ENCODE measurements at regions not wholly inside any gene's neighbourhood (a gene's known extent, or its start where the extent isn't known, plus 50 kb on each side); places are given as distances from the start of the nearest gene placed in this dataset.

DNA sequence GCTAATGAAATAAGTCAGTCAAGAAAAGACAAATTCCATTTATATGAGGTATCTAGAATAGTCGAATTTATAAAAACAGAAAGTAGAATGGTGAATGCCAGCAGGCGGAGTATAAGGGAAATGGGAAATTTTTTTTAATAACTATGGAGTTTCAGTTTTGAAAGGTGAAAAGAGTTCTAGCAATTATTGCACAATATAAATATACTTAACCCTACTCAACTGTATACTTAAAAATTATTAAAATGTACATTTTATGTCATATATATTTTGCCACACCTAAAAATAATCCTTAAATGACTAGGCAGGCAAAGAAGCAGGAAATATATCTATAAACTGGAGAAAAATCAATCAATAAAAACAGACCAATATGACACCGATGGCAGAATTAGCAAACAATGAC is 196.5 kb upstream of the UBASH3B start:
- Histone ChIP-seq H3K4me1 (ENCODE audit: control insufficient read depth, insufficient read depth, low read length, poor library complexity, severe bottlenecking) (no peaks in the 10 kb centered on the region), H3K4me3 (ENCODE audit: insufficient read depth, low read depth, low read length, poor library complexity, severe bottlenecking) (no peak overlapping the region), H3K36me3 (ENCODE audit: control insufficient read depth, insufficient read depth, low read length) (no peaks in the 10 kb centered on the region), H3K27me3 (replicated peaks; ENCODE audit: control insufficient read depth, insufficient read depth, low read length, poor library complexity, severe bottlenecking) (no peaks in the 10 kb centered on the region), H3K27ac (ENCODE audit: insufficient read depth, low read length, poor library complexity, severe bottlenecking) (no peak overlapping the region), H3K9me3 (ENCODE audit: control insufficient read depth, low read length) (no peaks in the 10 kb centered on the region)
- no peak for DNase-seq

DNA sequence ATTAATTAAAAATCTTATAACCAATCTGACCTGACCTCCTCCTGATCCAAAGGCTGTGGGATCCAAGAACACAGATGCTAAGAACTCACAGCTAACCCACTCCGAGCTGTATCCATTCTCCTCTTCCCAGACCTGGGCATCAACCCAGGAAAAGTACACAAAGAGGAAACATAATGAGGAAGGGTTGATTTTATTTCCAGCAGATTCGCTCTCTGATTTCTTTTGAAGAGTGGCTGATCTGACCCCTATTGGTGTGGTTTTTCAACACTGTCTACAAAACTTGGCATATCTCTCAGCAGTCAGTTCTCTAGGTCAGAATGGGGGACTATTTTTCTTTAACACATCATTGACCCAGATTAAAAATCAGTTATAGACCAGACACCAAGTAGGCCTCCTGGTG is 201.9 kb upstream of the UBASH3B start:
- no peaks in the 10 kb centered on the region for H3K36me3 ChIP-seq (ENCODE audit: control insufficient read depth, insufficient read depth, low read length)
- no peak for DNase-seq
- no peaks in the 10 kb centered on the region for H3K9me3 ChIP-seq (ENCODE audit: control insufficient read depth, low read length)
- no peaks in the 10 kb centered on the region for H3K4me1 ChIP-seq (ENCODE audit: control insufficient read depth, insufficient read depth, low read length, poor library complexity, severe bottlenecking)
- H3K27me3 ChIP-seq (replicated peaks; ENCODE audit: control insufficient read depth, insufficient read depth, low read length, poor library complexity, severe bottlenecking) = no peaks in the 10 kb centered on the region
- H3K4me3 ChIP-seq (ENCODE audit: insufficient read depth, low read depth, low read length, poor library complexity, severe bottlenecking) = no peak overlapping the region
- H3K27ac ChIP-seq (ENCODE audit: insufficient read depth, low read length, poor library complexity, severe bottlenecking) = no peak overlapping the region

DNA sequence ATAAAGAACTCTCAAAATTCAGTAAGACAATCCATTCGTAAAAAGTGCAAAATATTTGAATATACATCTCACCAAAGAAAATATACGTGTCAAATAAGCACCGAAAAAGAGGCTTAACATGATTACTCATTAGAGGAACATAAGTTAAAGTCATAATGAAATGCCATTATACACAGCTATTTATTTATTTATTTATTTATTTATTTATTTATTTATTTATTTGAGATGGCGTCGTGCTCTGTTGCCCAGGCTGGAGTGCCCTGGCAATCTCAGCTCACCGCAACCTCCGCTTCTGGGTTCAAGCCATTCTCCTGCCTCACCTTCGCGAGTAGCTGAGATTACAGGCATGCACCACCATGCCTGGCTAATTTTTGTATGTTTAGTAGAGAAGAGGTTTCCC is 203.6 kb upstream of the UBASH3B start:
- no peak overlapping the region for H3K27ac ChIP-seq (ENCODE audit: insufficient read depth, low read length, poor library complexity, severe bottlenecking)
- no peak overlapping the region for H3K4me3 ChIP-seq (ENCODE audit: insufficient read depth, low read depth, low read length, poor library complexity, severe bottlenecking)
- H3K36me3 ChIP-seq (ENCODE audit: control insufficient read depth, insufficient read depth, low read length) = no peaks in the 10 kb centered on the region
- DNase-seq = no peak
- H3K27me3 ChIP-seq (replicated peaks; ENCODE audit: control insufficient read depth, insufficient read depth, low read length, poor library complexity, severe bottlenecking) = no peaks in the 10 kb centered on the region
- H3K9me3 ChIP-seq (ENCODE audit: control insufficient read depth, low read length) = no peaks in the 10 kb centered on the region
- H3K4me1 ChIP-seq (ENCODE audit: control insufficient read depth, insufficient read depth, low read length, poor library complexity, severe bottlenecking) = no peaks in the 10 kb centered on the region

DNA sequence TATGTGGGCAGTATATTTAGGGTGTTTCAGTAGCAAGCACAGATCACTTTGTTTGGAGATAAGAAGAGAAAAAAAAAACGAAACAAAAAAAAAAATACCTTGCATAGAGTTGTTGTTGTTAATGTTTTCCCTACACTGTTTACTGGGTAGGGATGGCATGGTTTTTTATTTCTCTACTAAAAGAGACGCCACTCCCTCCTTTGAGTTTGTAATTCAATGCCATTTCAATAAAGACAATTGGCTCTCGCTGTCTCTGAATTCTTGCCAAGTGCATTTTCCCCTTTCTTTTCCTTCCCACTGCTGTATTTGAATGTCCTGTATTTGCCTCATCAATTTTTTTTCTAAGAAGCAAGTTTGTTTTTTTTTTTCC is 213.9 kb upstream of the UBASH3B start:
- Histone ChIP-seq H3K36me3 (ENCODE audit: control insufficient read depth, insufficient read depth, low read length) (no peaks in the 10 kb centered on the region), H3K27ac (ENCODE audit: insufficient read depth, low read length, poor library complexity, severe bottlenecking) (no peak overlapping the region), H3K4me1 (ENCODE audit: control insufficient read depth, insufficient read depth, low read length, poor library complexity, severe bottlenecking) (no peaks in the 10 kb centered on the region), H3K4me3 (ENCODE audit: insufficient read depth, low read depth, low read length, poor library complexity, severe bottlenecking) (no peak overlapping the region), H3K27me3 (replicated peaks; ENCODE audit: control insufficient read depth, insufficient read depth, low read length, poor library complexity, severe bottlenecking) (peaks cover 10% of the 10 kb centered on the region), H3K9me3 (ENCODE audit: control insufficient read depth, low read length) (no peaks in the 10 kb centered on the region)
- no peak for DNase-seq

DNA sequence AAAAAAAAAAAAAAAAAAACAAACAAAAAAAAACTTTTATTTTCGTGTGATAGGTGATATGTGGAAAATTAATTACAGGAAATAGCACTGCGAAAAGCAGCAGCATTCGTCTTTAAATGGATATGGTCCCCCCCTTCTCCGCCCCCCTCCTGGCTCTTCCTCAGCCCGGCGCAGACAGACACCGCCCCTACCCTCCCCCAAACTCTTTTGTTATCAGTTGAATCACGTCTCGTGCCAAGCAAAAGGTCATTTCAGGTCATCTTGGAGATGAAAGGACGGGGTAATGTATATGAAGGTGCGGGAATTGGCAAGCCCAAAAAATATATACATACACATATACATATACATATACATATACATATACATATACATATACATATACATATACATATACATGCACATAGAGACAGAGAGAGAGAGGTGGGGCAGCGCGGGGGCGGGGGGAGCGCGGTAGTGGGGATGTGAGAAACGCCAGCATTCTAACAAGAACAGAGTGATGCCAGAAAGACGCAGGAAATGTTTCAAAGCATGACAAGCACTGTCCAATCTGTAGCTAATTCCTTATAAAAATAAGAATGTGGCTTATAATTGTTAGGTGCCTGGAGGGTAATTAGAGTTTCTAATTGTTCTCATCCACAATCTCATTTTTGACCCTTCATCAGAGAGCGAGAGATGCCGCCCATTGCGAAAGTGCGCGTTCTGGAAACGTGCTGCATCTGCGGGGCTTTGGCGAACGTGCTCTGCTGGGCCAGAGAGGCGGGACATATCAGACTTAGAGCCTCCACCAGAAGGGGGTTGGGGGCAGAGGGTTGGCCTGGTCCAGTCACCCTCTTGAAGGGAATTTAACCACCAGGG is 214.5 kb upstream of the UBASH3B start:
- Histone ChIP-seq H3K4me3 (ENCODE audit: insufficient read depth, low read depth, low read length, poor library complexity, severe bottlenecking) (no peak overlapping the region), H3K9me3 (ENCODE audit: control insufficient read depth, low read length) (no peaks in the 10 kb centered on the region), H3K27me3 (replicated peaks; ENCODE audit: control insufficient read depth, insufficient read depth, low read length, poor library complexity, severe bottlenecking) (peaks cover 10% of the 10 kb centered on the region), H3K27ac (ENCODE audit: insufficient read depth, low read length, poor library complexity, severe bottlenecking) (no peak overlapping the region), H3K4me1 (ENCODE audit: control insufficient read depth, insufficient read depth, low read length, poor library complexity, severe bottlenecking) (no peaks in the 10 kb centered on the region), H3K36me3 (ENCODE audit: control insufficient read depth, insufficient read depth, low read length) (no peaks in the 10 kb centered on the region)
- no peak for DNase-seq

DNA sequence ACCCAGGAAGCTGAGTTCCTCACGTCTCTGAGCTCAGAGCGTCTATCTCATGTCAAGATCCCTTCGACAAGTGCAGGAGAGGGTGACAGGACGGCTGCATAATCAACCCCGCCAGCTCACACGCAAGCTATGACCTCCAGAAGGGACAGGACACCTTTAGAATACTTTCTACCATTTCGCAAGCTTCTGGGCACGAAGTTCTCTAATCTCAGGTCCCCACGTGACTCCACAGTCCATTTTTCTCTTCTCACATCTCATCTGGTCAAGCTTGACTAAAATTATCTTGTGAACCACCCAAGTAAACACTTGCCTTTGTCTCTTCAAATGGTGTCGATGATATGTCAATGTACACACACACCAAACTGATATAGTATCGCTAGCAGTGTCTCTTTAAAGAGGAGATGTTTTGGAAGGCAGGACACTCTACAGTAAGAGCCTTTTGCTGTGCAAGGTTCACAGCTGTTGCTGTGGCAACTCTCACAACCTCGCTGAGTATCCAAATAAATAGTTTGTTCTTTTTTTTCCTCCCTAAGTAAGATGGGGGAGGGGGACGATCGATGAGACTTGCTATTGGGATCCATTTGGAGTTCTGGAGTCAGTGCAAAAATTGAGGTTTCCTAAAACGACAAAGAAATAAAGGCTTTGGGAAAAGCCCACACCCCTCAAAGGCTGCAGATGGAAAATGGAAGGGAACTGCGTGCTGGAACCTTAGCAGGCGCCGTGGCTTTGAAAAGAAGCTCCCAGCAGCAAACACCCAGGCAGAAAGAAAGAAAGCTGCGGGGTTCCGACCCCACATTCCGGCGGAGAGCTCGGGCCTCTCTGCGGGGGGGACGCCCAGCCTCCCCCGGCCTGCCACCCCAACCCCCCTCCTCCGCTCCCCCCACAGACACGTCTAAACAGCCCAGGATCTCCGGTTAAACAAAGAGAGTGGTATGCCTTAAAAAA is 215.4 kb upstream of the UBASH3B start:
- H3K4me3 ChIP-seq (ENCODE audit: insufficient read depth, low read depth, low read length, poor library complexity, severe bottlenecking) = no peak overlapping the region
- no peak for DNase-seq
- peaks cover 10% of the 10 kb centered on the region for H3K27me3 ChIP-seq (replicated peaks; ENCODE audit: control insufficient read depth, insufficient read depth, low read length, poor library complexity, severe bottlenecking)
- no peaks in the 10 kb centered on the region for H3K4me1 ChIP-seq (ENCODE audit: control insufficient read depth, insufficient read depth, low read length, poor library complexity, severe bottlenecking)
- H3K27ac ChIP-seq (ENCODE audit: insufficient read depth, low read length, poor library complexity, severe bottlenecking) = no peak overlapping the region
- no peaks in the 10 kb centered on the region for H3K9me3 ChIP-seq (ENCODE audit: control insufficient read depth, low read length)
- no peaks in the 10 kb centered on the region for H3K36me3 ChIP-seq (ENCODE audit: control insufficient read depth, insufficient read depth, low read length)

DNA sequence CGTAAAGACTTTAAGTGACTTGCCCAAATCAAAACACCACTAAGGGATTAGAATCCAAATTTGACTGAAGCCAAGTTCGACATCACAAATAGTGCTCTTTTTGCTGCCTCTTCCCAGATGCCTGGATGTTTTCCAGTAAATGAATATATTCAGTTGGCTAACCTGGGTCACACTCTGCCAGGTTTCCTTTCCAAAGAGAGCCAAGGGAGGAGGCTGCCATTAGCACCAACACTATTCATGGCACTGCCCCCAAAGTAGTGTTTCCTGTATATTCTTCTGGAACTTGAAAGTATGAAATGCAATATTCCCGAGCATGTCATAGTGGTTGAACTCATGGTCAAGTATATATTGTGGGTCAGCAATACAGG is 219.3 kb upstream of the UBASH3B start:
- H3K4me1 ChIP-seq (ENCODE audit: control insufficient read depth, insufficient read depth, low read length, poor library complexity, severe bottlenecking) = no peaks in the 10 kb centered on the region
- no peak overlapping the region for H3K27ac ChIP-seq (ENCODE audit: insufficient read depth, low read length, poor library complexity, severe bottlenecking)
- no peaks in the 10 kb centered on the region for H3K9me3 ChIP-seq (ENCODE audit: control insufficient read depth, low read length)
- H3K27me3 ChIP-seq (replicated peaks; ENCODE audit: control insufficient read depth, insufficient read depth, low read length, poor library complexity, severe bottlenecking) = peaks cover 8% of the 10 kb centered on the region
- H3K36me3 ChIP-seq (ENCODE audit: control insufficient read depth, insufficient read depth, low read length) = no peaks in the 10 kb centered on the region
- DNase-seq = no peak
- H3K4me3 ChIP-seq (ENCODE audit: insufficient read depth, low read depth, low read length, poor library complexity, severe bottlenecking) = no peak overlapping the region

DNA sequence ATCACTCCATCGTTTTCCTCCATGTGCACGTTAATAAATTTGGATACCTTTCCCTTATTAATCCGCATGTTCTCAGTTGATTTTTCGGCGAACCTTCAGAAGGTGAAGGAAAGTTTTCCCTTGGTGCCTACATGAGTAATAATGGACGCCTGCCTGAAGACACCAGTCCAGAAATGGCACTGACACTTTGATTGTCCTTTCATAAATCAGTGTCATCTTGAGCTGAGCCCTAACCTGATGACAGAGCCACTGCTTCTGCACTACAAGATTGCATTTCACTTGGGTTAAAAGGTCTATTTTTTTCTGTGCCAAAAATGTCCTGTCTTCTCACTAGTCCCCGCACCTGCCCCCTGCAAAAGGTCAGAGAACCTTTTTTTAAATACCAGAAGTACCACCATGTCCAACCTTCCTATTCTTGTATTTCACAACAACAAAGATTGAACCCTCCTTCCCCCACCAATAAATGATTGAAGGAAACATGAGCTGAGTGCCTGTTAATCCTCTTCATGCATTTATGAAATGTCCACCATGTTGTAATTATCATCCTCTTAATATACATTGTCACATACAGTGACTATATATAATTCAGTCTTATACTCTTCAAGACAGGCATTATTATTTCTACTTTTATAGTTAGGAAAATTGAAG is 219.9 kb upstream of the UBASH3B start:
- peaks cover 8% of the 10 kb centered on the region for H3K27me3 ChIP-seq (replicated peaks; ENCODE audit: control insufficient read depth, insufficient read depth, low read length, poor library complexity, severe bottlenecking)
- H3K4me1 ChIP-seq (ENCODE audit: control insufficient read depth, insufficient read depth, low read length, poor library complexity, severe bottlenecking) = no peaks in the 10 kb centered on the region
- no peak overlapping the region for H3K4me3 ChIP-seq (ENCODE audit: insufficient read depth, low read depth, low read length, poor library complexity, severe bottlenecking)
- H3K27ac ChIP-seq (ENCODE audit: insufficient read depth, low read length, poor library complexity, severe bottlenecking) = no peak overlapping the region
- DNase-seq = no peak
- no peaks in the 10 kb centered on the region for H3K9me3 ChIP-seq (ENCODE audit: control insufficient read depth, low read length)
- H3K36me3 ChIP-seq (ENCODE audit: control insufficient read depth, insufficient read depth, low read length) = no peaks in the 10 kb centered on the region

DNA sequence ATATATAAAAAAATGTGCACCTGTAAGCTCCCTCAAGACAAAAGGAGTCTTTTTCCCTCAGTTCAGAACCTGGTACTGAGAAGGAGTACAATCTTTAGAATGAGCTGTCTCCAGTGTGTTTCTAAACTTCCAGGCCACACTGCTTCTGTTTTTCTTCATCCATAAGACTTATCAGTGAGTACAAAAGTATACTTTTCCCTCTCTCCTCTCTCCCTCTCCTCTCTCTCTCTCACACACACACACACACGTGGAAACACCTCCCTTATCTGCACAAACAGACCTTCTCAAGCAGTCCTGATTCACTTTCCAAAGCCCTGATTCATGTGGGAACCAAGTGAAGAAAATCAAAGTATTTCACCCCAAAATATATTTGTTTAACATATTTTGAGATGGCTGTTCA is 220.7 kb upstream of the UBASH3B start:
- no peak overlapping the region for H3K27ac ChIP-seq (ENCODE audit: insufficient read depth, low read length, poor library complexity, severe bottlenecking)
- no peaks in the 10 kb centered on the region for H3K4me1 ChIP-seq (ENCODE audit: control insufficient read depth, insufficient read depth, low read length, poor library complexity, severe bottlenecking)
- H3K9me3 ChIP-seq (ENCODE audit: control insufficient read depth, low read length) = no peaks in the 10 kb centered on the region
- no peak overlapping the region for H3K4me3 ChIP-seq (ENCODE audit: insufficient read depth, low read depth, low read length, poor library complexity, severe bottlenecking)
- peaks cover 3% of the 10 kb centered on the region for H3K27me3 ChIP-seq (replicated peaks; ENCODE audit: control insufficient read depth, insufficient read depth, low read length, poor library complexity, severe bottlenecking)
- DNase-seq = no peak
- H3K36me3 ChIP-seq (ENCODE audit: control insufficient read depth, insufficient read depth, low read length) = no peaks in the 10 kb centered on the region

DNA sequence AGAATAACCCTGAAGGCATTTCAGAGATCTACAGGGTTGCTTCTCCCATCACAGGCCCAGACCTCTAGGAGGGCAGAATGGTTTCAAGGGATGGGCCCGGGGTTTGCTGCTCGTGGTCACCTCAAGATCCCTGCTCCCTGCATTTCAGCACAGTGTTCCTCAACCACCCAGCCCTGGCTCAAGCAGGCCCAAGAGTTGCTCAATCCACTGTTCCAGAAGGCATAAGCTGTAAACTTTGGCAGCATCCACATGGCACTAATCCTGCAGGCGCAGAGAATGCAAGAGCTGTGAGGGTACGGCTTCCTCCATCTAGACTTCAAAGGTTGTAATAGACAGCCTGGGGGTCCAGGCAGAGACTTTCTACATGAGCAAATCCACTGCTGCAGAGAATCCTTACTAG is 225.0 kb upstream of the UBASH3B start:
- Histone ChIP-seq H3K4me3 (ENCODE audit: insufficient read depth, low read depth, low read length, poor library complexity, severe bottlenecking) (no peak overlapping the region), H3K27me3 (replicated peaks; ENCODE audit: control insufficient read depth, insufficient read depth, low read length, poor library complexity, severe bottlenecking) (no peaks in the 10 kb centered on the region), H3K27ac (ENCODE audit: insufficient read depth, low read length, poor library complexity, severe bottlenecking) (no peak overlapping the region), H3K36me3 (ENCODE audit: control insufficient read depth, insufficient read depth, low read length) (no peaks in the 10 kb centered on the region), H3K4me1 (ENCODE audit: control insufficient read depth, insufficient read depth, low read length, poor library complexity, severe bottlenecking) (no peaks in the 10 kb centered on the region), H3K9me3 (ENCODE audit: control insufficient read depth, low read length) (no peaks in the 10 kb centered on the region)
- no peak for DNase-seq

Data from effector memory CD4-positive, alpha-beta T cell (primary cell).